Forelimb muscle (tissue), 1 donor: ENCODE measurements at regions not wholly inside any gene's neighbourhood (a gene's known extent, or its start where the extent isn't known, plus 50 kb on each side); places are given as distances from the start of the nearest gene placed in this dataset.
"Not testable (repeated sequence)": the region's sequence is repeated elsewhere in the genome, so short reads cannot be mapped to it uniquely, and the experiment has no call there.

Experiments used
- DNase-seq: peaks from one replicate; pipeline ENCODE4 v3.0.0-alpha.2; 2013; ENCODE audit warnings: low read depth

- DNase-seq = no peak
Measured at GRCh38 chr2:35314049-35314448, 1041.5 kb upstream of the CRIM1 start.

GRCh38 chr2:35301369-35301768 lies 1054.2 kb upstream of the CRIM1 start:
- no peak for DNase-seq

- peak; percentile 47 for DNase-seq
Measured at GRCh38 chr2:35298493-35298892, 1057.1 kb upstream of the CRIM1 start.

DNA sequence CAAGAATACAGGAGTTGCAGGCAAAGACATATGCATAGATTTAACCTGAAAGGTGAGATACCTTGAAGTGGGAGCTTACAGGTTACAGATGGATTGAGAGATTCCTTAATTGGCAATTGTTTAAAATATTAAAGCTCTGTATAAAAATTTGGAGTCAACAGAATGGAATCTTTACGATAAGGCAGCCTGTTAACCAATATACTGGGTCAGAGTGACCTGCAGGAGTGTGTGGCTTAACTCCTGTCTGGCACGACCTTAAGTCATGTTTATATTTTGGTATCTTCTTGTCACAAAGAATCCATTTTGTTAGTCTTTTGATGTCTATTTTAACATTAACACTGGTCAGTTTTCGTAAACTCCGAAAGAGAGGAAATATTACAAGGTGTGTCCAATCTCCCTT lies 1058.2 kb upstream of the CRIM1 start:
- no peak for DNase-seq

- no peak for DNase-seq
Measured at GRCh38 chr2:35294636-35295263, 1060.8 kb upstream of the CRIM1 start.

DNA sequence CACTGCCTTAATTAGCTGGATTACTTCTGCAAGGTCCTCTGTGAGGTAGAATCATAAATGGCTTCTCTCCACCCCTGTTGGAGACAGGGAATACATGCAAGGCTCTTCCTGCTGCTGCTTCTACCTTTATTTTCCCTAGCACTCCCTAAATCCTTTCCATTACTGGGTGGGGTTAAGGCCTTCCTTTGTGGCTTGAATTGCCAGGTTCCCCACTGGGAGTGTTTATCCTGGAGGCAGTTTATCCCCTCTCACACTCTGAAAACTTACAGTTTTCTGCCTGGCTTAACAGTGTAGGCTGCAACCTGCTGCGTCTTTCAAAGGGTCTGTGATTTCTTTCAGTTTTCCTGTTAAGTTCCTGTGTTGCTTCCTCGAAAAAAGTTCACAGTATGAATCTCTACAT lies 1062.3 kb upstream of the CRIM1 start:
- DNase-seq = no peak

DNA sequence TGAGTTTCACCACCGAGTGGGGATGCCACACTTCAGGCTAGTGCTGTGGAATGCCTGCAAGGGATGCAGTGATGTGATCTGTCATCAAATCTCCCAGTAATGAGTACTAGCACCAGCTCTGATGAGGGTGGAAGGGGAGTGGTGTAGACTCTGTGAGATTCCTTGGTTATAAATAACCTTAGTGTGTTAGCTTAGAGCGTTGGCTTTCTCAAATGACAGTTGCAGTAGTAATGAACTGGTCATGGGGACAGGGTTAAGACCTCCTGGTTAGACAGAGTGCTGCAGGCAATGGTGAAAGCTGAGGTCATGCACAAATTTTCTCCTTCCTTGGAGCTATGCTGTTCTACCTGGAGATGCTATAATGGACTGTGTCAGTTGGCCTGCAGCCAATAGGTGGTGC lies 1063.4 kb upstream of the CRIM1 start:
- no peak for DNase-seq

GRCh38 chr2:35281702-35282101 lies 1073.9 kb upstream of the CRIM1 start:
- DNase-seq = no peak

DNA sequence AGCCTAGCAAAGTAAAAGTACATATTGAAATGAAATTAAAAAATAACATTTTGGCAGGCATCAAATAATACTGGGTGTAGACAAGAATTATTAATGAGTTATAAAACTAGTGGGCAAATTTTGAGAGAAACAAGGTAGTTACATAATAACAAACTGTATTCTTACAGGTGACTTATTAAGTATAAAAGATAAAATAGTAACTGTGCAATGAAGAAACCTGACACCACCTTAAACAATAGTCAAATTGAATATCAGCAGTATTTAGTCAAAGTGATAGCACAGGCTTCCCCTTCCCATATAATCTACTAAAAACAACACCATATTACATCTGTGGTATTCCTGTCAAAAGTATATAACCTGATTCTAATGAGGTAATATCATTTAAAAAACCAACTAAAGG lies 1099.8 kb upstream of the CRIM1 start:
- DNase-seq = no peak

- no peak for DNase-seq
Measured at GRCh38 chr2:35251156-35251555, 1104.4 kb upstream of the CRIM1 start.

DNA sequence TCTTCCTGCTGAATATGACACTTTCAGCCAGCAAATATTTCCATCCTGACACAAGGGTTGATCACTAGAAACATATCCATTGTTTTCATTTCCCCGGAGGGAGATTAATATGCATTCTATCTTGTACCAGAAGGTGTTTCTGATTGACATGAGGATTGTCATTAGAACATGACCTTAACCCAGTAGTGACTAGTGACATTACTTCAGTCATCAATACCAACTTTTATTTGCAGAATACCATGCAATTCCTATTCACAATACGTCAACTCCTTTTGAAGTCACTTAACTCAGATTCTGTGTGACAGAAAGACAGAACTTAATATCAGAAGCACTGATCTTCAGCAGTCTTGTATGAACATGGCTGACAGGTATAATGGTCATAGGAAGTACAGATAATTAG lies 1108.9 kb upstream of the CRIM1 start:
- no peak for DNase-seq

- DNase-seq = no peak
Measured at GRCh38 chr2:35228584-35228983, 1127.0 kb upstream of the CRIM1 start.

- no peak for DNase-seq
Measured at GRCh38 chr2:35220461-35220860, 1135.1 kb upstream of the CRIM1 start.

GRCh38 chr2:35204881-35205280 lies 1150.7 kb upstream of the CRIM1 start:
- no peak for DNase-seq

- DNase-seq = no peak
Measured at GRCh38 chr2:35204323-35204722, 1151.3 kb upstream of the CRIM1 start.

GRCh38 chr2:35199298-35199697 lies 1156.3 kb upstream of the CRIM1 start:
- no peak for DNase-seq

- no peak for DNase-seq
Measured at GRCh38 chr2:35185861-35186412, 1169.6 kb upstream of the CRIM1 start.

DNA sequence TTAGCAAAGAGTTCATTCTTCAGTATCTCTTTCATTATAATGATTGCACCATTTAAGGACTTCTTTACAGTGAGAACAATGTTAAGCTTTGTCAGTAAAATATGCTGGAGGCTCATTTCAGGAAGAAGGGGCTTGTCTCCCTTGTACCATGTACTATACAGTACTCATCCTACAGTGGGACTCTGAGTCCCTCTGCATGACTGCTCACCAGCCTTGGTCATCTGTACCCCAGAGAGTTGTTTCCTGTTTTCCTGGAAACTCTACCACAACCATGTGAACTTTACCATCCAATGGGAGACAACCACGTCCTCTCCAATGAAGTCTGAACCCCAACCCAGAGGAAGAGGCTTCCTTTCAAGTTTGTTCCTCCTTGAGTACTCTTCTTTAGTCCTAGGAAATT lies 1171.1 kb upstream of the CRIM1 start:
- no peak for DNase-seq

DNA sequence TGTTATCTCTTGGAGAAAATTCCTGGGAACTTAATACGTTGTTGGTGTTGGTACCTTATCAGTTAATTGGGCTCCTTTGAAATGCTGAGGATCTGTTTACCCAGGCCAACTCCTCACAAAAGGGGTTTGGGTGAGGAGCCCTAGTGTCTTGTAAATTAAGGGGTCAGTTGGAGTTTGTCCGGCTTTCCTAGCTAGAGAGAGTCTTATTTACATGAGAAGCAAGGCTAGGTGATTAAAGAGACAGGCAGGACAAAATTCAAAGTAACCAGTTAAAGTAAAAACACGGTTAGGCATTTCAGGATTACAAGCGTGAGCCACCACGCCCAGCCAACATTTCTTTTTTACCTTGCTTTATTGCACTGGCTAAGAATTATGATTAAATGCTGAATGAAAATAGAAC lies 1178.9 kb upstream of the CRIM1 start:
- not testable (repeated sequence) for DNase-seq

- DNase-seq = no peak
Measured at GRCh38 chr2:35174845-35175244, 1180.7 kb upstream of the CRIM1 start.

- DNase-seq = no peak
Measured at GRCh38 chr2:35172687-35173086, 1182.9 kb upstream of the CRIM1 start.

GRCh38 chr2:35168351-35168750 lies 1187.2 kb upstream of the CRIM1 start:
- DNase-seq = no peak

DNA sequence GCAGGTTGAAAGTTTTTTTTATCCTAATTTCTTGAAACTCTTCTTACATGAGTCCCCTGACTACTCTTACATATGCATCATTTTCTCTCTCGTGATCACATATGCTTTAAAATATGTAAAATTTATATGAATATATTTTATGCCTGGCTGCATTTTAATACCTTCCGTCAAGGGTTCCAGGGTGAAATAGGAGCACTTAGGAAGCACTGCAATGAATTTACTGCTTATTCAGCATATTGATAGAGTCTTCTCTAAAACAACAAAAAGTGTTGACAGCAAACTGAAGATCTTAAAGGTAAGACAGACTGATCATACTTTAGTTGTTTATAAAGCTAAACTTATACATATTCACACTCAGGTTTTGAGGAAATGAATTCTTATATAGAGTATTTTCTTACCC lies 1191.6 kb upstream of the CRIM1 start:
- no peak for DNase-seq

- no peak for DNase-seq
Measured at GRCh38 chr2:35160871-35161270, 1194.7 kb upstream of the CRIM1 start.
